HEK293 (cell line): ENCODE measurements at regions not wholly inside any gene's neighbourhood (a gene's known extent, or its start where the extent isn't known, plus 50 kb on each side); places are given as distances from the start of the nearest gene placed in this dataset.

Experiments
- CTCF ChIA-PET: fragments of 350-600 bp; formaldehyde crosslinking; extraction: SDS; loops from one replicate; lab custom pipeline; 2021; ENCODE audit warnings: antibody characterized with exemption; lab: Yijun Ruan, JAX
- POLR2A ChIA-PET: fragments of 300-600 bp; formaldehyde crosslinking; extraction: SDS; loops from one replicate; lab custom pipeline; 2020; ENCODE audit warnings: antibody characterized with exemption, inconsistent platforms; lab: Yijun Ruan, JAX
- H3K27ac ChIP-seq: fragments of 200-500 bp; sonication (Bioruptor generic); 2 replicates; pipeline ENCODE4 v1.5.1; 2014; ENCODE audit warnings: low read depth, low read length, control low read depth, inconsistent platforms; ENCODE audit errors: extremely low read depth
- H3K36me3 ChIP-seq, 2 experiments: fragments of 200-500 bp in 1 of 2; sonication (Bioruptor generic) in 1 of 2; 1 replicate in 1 of 2; 2 replicates in 1 of 2; pipeline ENCODE4 v1.5.1; 2014 to 2017; ENCODE audit warnings: inconsistent platforms in 2 of 2, low read length in 2 of 2; ENCODE audit not compliant: control insufficient read depth in 2 of 2, insufficient read depth in 1 of 2
- H3K4me1 ChIP-seq: fragments of 200-500 bp; sonication (Bioruptor generic); 2 replicates; pipeline ENCODE4 v1.5.1; 2014; ENCODE audit warnings: mild to moderate bottlenecking, low read length, inconsistent platforms; ENCODE audit not compliant: control insufficient read depth, insufficient read depth
- H3K4me3 ChIP-seq: 2 replicates; pipeline ENCODE4 v1.5.1; 2011; ENCODE audit warnings: low read depth, mild to moderate bottlenecking, control low read depth, low read length, moderate library complexity
- H3K9me3 ChIP-seq: fragments of 200-500 bp; sonication (Bioruptor generic); 2 replicates; pipeline ENCODE4 v1.5.1; 2014; ENCODE audit warnings: low read depth, low read length, inconsistent platforms; ENCODE audit not compliant: control insufficient read depth, insufficient read depth
- CTCF ChIP-seq: fragments of 450-650 bp; formaldehyde crosslinking; IDR thresholded peaks from 2 replicates; pipeline ENCODE4 v1.5.1; 2016; ENCODE audit warnings: missing biosample characterization, missing genetic modification characterization
- MEIS1 ChIP-seq: sonication (generic); formaldehyde crosslinking; IDR thresholded peaks from 2 replicates; pipeline ENCODE4 v1.8.1; 2022; ENCODE audit warnings: missing genetic modification reagents, mild to moderate bottlenecking, borderline replicate concordance
- MZF1 ChIP-seq: fragments of 450-650 bp; formaldehyde crosslinking; IDR thresholded peaks from 2 replicates; pipeline ENCODE4 v1.5.1; 2017; ENCODE audit warnings: missing biosample characterization, missing genetic modification characterization, borderline replicate concordance
- OSR2 ChIP-seq: fragments of 450-650 bp; formaldehyde crosslinking; IDR thresholded peaks from 2 replicates; pipeline ENCODE4 v1.5.1; 2016; ENCODE audit warnings: missing biosample characterization, missing genetic modification characterization
- PRDM10 ChIP-seq: fragments of 450-650 bp; formaldehyde crosslinking; IDR thresholded peaks from 2 replicates; pipeline ENCODE4 v1.5.1; 2016; ENCODE audit warnings: missing biosample characterization, missing genetic modification characterization
- SALL2 ChIP-seq: fragments of 450-650 bp; formaldehyde crosslinking; IDR thresholded peaks from 2 replicates; pipeline ENCODE4 v1.5.0; 2017; ENCODE audit warnings: missing biosample characterization, mild to moderate bottlenecking, missing genetic modification characterization, borderline replicate concordance
- SP7 ChIP-seq: fragments of 450-650 bp; formaldehyde crosslinking; IDR thresholded peaks from 2 replicates; pipeline ENCODE4 v1.5.1; 2016; ENCODE audit warnings: missing biosample characterization, missing genetic modification characterization
- ZBTB21 ChIP-seq: fragments of 450-650 bp; formaldehyde crosslinking; IDR thresholded peaks from 2 replicates; pipeline ENCODE4 v1.5.1; 2017; ENCODE audit warnings: missing biosample characterization, missing genetic modification characterization
- ZBTB8A ChIP-seq: fragments of 450-650 bp; formaldehyde crosslinking; IDR thresholded peaks from 2 replicates; pipeline ENCODE4 v1.5.1; 2016; ENCODE audit warnings: missing biosample characterization, missing genetic modification characterization
- ZFP69B ChIP-seq: fragments of 450-650 bp; formaldehyde crosslinking; IDR thresholded peaks from 2 replicates; pipeline ENCODE4 v1.5.1; 2016; ENCODE audit warnings: missing biosample characterization, missing genetic modification characterization
- ZNF132 ChIP-seq: fragments of 450-650 bp; formaldehyde crosslinking; IDR thresholded peaks from 2 replicates; pipeline ENCODE4 v1.5.1; 2017; ENCODE audit warnings: missing biosample characterization, missing genetic modification characterization, borderline replicate concordance
- ZNF155 ChIP-seq: fragments of 450-650 bp; formaldehyde crosslinking; IDR thresholded peaks from 2 replicates; pipeline ENCODE4 v1.5.1; 2016; ENCODE audit warnings: missing biosample characterization, missing genetic modification characterization
- ZNF169 ChIP-seq: fragments of 450-650 bp; formaldehyde crosslinking; IDR thresholded peaks from 2 replicates; pipeline ENCODE4 v1.5.1; 2016; ENCODE audit warnings: missing biosample characterization, missing genetic modification characterization
- ZNF362 ChIP-seq: fragments of 450-650 bp; formaldehyde crosslinking; IDR thresholded peaks from 2 replicates; pipeline ENCODE4 v1.5.1; 2016; ENCODE audit warnings: missing biosample characterization, missing genetic modification characterization
- ZNF366 ChIP-seq: fragments of 450-650 bp; formaldehyde crosslinking; conservative IDR thresholded peaks from 2 replicates; pipeline ENCODE4 v1.5.1; 2016; ENCODE audit warnings: missing biosample characterization, missing genetic modification characterization
- ZNF514 ChIP-seq: fragments of 450-650 bp; formaldehyde crosslinking; IDR thresholded peaks from 2 replicates; pipeline ENCODE4 v1.5.1; 2016; ENCODE audit warnings: missing biosample characterization, missing genetic modification characterization
- ZNF548 ChIP-seq: fragments of 450-650 bp; formaldehyde crosslinking; IDR thresholded peaks from 2 replicates; pipeline ENCODE4 v1.5.1; 2016; ENCODE audit warnings: missing biosample characterization, missing genetic modification characterization
- ZNF600 ChIP-seq: fragments of 450-650 bp; formaldehyde crosslinking; IDR thresholded peaks from 2 replicates; pipeline ENCODE4 v1.5.1; 2016; ENCODE audit warnings: missing biosample characterization, missing genetic modification characterization
- ZNF623 ChIP-seq: fragments of 450-650 bp; formaldehyde crosslinking; IDR thresholded peaks from 2 replicates; pipeline ENCODE4 v1.5.1; 2016; ENCODE audit warnings: missing biosample characterization, missing genetic modification characterization
- ZNF626 ChIP-seq: fragments of 450-650 bp; sonication (Bioruptor Pico); formaldehyde crosslinking; IDR thresholded peaks from 2 replicates; pipeline ENCODE4 v1.5.1; 2018; ENCODE audit warnings: missing biosample characterization, missing genetic modification characterization, inconsistent platforms
- ZNF664 ChIP-seq: fragments of 450-650 bp; formaldehyde crosslinking; IDR thresholded peaks from 2 replicates; pipeline ENCODE4 v1.5.1; 2016; ENCODE audit warnings: missing biosample characterization, missing genetic modification characterization
- ZNF670 ChIP-seq: fragments of 450-650 bp; formaldehyde crosslinking; IDR thresholded peaks from 2 replicates; pipeline ENCODE4 v1.5.1; 2016; ENCODE audit warnings: missing biosample characterization, missing genetic modification characterization, low read depth
- ZNF843 ChIP-seq: fragments of 450-650 bp; formaldehyde crosslinking; IDR thresholded peaks from 2 replicates; pipeline ENCODE4 v1.5.1; 2016; ENCODE audit warnings: missing biosample characterization, missing genetic modification characterization
- TF ChIP-seq, protein P1 (sequence below): fragments of 450-650 bp; formaldehyde crosslinking; IDR thresholded peaks from 2 replicates; pipeline ENCODE4 v1.5.1; 2017; ENCODE audit warnings: missing biosample characterization, missing genetic modification characterization
- TF ChIP-seq, protein P2 (sequence below): fragments of 450-650 bp; formaldehyde crosslinking; IDR thresholded peaks from 2 replicates; pipeline ENCODE4; 2016; ENCODE audit warnings: missing biosample characterization, missing genetic modification characterization

DNA sequence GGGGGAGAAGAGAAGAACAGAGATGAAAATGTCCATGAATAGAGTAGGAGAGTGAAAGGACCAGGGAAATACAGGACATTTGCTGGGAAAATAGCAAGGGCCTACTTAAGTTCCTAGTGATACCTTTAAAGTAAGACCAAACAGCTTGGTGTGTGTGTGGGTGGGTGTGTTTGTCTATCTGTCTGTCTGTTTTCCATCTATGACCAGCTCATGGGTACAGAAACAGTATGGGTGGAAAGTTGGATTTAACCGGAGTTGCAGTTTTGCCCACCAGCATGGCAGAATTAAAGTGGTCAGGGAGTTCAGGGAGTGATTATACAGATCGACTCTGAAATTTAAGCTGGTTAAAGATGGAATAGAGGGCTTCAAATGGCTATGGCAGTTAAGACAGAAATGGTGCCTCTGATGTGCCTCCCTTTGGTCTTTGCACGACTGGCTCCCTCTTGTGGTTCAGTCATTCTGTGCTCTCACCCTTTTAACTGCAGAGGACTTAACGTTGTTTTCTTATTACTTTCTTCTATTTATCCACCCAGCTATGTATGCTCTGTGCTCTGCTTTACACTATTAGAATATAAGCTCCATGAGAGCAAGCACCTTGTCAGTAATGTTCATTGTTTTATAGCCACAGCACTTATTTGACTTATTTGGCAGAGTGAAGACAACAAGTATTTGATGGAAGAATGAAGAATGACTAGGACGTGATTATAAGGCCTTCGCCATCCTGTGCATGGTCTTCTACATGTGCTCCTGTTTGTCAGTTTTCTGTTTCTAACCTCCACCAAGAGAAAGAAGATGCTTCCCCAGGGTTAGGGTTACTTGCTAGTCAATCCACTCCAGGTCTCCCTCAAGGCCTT lies 72.7 kb upstream of the AK4 start (continued):
- TF ChIP-seq, protein P1, sequence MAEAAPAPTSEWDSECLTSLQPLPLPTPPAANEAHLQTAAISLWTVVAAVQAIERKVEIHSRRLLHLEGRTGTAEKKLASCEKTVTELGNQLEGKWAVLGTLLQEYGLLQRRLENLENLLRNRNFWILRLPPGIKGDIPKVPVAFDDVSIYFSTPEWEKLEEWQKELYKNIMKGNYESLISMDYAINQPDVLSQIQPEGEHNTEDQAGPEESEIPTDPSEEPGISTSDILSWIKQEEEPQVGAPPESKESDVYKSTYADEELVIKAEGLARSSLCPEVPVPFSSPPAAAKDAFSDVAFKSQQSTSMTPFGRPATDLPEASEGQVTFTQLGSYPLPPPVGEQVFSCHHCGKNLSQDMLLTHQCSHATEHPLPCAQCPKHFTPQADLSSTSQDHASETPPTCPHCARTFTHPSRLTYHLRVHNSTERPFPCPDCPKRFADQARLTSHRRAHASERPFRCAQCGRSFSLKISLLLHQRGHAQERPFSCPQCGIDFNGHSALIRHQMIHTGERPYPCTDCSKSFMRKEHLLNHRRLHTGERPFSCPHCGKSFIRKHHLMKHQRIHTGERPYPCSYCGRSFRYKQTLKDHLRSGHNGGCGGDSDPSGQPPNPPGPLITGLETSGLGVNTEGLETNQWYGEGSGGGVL: no peak
- TF ChIP-seq ZNF366 (tag by site-specific recombination): peak; percentile 61; the same call in 1 of the 2 replicates
- TF ChIP-seq ZNF600 (tag by site-specific recombination): no peak
- no peak for TF ChIP-seq ZNF548 (tag by site-specific recombination)

DNA sequence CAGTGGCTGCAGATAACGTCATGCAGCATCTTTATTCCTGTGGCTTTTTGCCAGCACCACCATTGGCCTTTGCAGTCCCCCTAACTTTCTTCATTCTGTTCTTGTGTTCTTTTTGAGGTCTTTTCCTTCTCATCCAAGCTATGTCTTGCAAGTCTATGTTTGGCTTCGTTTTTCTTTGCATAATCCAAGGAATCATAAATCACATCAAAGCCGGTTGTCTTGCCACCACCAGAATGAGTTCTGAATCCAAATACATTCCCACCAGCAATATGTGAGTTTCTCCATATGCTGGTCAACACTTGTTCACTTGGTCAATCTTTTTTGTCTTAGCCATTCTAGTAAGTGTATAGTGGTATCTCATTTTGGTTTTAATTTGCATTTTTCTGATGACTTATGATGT lies 70.6 kb upstream of the AK4 start:
- Histone ChIP-seq H3K27ac (no peak overlapping the region), H3K4me3 (no peak overlapping the region), H3K9me3 (no peaks in the 10 kb centered on the region), H3K4me1 (no peaks in the 10 kb centered on the region), H3K36me3 (no peaks in the 10 kb centered on the region)
- ChIA-PET POLR2A (no interaction called here), CTCF (interaction anchor here (1.2 to 4.0 kb wide), 4 partner anchors 13 to 244 kb away, joined by 3 to 47 read pairs (median 4); no protein-coding TSS in a partner anchor)
- TF ChIP-seq ZNF626 (tag by site-specific recombination) (no peak), PRDM10 (tag by site-specific recombination) (no peak), ZNF132 (no peak), ZNF670 (no peak), OSR2 (tag by site-specific recombination) (no peak)

DNA sequence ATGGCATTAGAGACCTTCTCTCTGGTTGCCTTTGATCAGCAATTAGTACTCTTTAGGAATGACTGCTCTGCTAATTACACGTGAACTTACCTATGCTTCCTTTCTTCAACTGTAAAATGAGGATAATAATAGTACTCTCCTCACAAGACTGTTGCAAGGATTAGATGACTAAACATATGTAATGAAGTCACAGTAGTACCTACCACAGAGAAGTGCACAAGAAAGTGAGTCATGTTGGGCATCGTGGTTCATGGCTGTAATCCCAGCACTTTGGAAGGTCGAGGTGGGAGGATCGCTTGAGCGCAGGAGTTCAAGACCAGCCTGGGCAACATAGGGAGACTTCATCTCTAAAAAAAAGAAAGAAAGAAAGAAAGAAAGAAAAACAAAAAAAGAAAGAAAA lies 68.1 kb upstream of the AK4 start:
- ChIA-PET CTCF (no interaction called here), POLR2A (no interaction called here)
- Histone ChIP-seq H3K4me3 (no peak overlapping the region), H3K4me1 (no peaks in the 10 kb centered on the region), H3K9me3 (no peaks in the 10 kb centered on the region), H3K27ac (no peak overlapping the region), H3K36me3 (no peaks in the 10 kb centered on the region)
- no peak for TF ChIP-seq ZNF843 (tag by site-specific recombination)
- no peak for TF ChIP-seq SALL2
- no peak for TF ChIP-seq MEIS1 (CRISPR knock-in tag)
- TF ChIP-seq, protein P2, sequence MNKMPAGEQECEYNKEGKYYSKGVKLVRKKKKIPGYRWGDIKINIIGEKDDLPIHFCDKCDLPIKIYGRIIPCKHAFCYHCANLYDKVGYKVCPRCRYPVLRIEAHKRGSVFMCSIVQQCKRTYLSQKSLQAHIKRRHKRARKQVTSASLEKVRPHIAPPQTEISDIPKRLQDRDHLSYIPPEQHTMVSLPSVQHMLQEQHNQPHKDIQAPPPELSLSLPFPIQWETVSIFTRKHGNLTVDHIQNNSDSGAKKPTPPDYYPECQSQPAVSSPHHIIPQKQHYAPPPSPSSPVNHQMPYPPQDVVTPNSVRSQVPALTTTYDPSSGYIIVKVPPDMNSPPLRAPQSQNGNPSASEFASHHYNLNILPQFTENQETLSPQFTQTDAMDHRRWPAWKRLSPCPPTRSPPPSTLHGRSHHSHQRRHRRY (tag by site-specific recombination): no peak
- TF ChIP-seq ZFP69B (tag by site-specific recombination): no peak
- TF ChIP-seq ZNF155 (tag by site-specific recombination): no peak
- TF ChIP-seq SP7 (tag by site-specific recombination): peak; percentile 74
- TF ChIP-seq ZNF169: no peak
- no peak for TF ChIP-seq ZNF362
- TF ChIP-seq ZNF514 (tag by site-specific recombination): no peak
- no peak for TF ChIP-seq MZF1 (tag by site-specific recombination)
- no peak for TF ChIP-seq CTCF (tag by site-specific recombination)
- TF ChIP-seq ZNF623 (tag by site-specific recombination): no peak
- 0 out of 2 replicates have a peak, but pooled peaks have one; percentile 10 for TF ChIP-seq ZNF664 (tag by site-specific recombination)
- no peak for TF ChIP-seq ZBTB8A (tag by site-specific recombination)
- no peak for TF ChIP-seq ZBTB21 (tag by site-specific recombination)
